ENCODE measurements at regions not wholly inside any gene's neighbourhood (a gene's known extent, or its start where the extent isn't known, plus 50 kb on each side); places are given as distances from the start of the nearest gene placed in this dataset.

- TF ChIP-seq CTCF (IDR thresholded peaks at IDR 0.05 in 8 of 11, conservative IDR thresholded peaks at IDR 0.05 in 3 of 11) = no peak
- no peak for TF ChIP-seq POLR2A (IDR thresholded peaks at IDR 0.05)
- TF ChIP-seq POLR2AphosphoS5 (IDR thresholded peaks at IDR 0.05) = no peak
Observed at GRCh38 chrX:125520029-125520428, 200.4 kb downstream of the TEX13C start.

Data from spleen (tissue), 7 donors.